BLaER1 treated with 17β-estradiol and CSF1 and Interleukin-3, amounts not matched to agents 10 nM and 100 nM (cell line): ENCODE measurements at regions not wholly inside any gene's neighbourhood (a gene's known extent, or its start where the extent isn't known, plus 50 kb on each side); places are given as distances from the start of the nearest gene placed in this dataset.

Experiments used
- H3K27ac ChIP-seq, 11 experiments: shearing (Covaris generic); formaldehyde crosslinking; 2 replicates each; pipeline ENCODE4 v1.8.1; 2022
- H3K27me3 ChIP-seq, 11 experiments: shearing (Covaris generic); formaldehyde crosslinking; 2 replicates each; pipeline ENCODE4 v1.8.1; 2022
- H3K36me3 ChIP-seq, 11 experiments: shearing (Covaris generic); formaldehyde crosslinking; 2 replicates each; pipeline ENCODE4 v1.8.1; 2022
- H3K4me1 ChIP-seq, 10 experiments: shearing (Covaris generic); formaldehyde crosslinking; 2 replicates each; pipeline ENCODE4 v1.8.1; 2022
- H3K4me2 ChIP-seq, 11 experiments: shearing (Covaris generic); formaldehyde crosslinking; 2 replicates each; pipeline ENCODE4 v1.8.1; 2022
- H3K4me3 ChIP-seq, 10 experiments: shearing (Covaris generic); formaldehyde crosslinking; 2 replicates each; pipeline ENCODE4 v1.8.1; 2022
- H3K9ac ChIP-seq, 11 experiments: shearing (Covaris generic); formaldehyde crosslinking; 2 replicates each; pipeline ENCODE4 v1.8.1; 2022
- H3K9me3 ChIP-seq, 11 experiments: shearing (Covaris generic); formaldehyde crosslinking; replicated peaks in 1 of 11; 2 replicates each; pipeline ENCODE4 v1.8.1; 2022
- H4K20me1 ChIP-seq, 11 experiments: shearing (Covaris generic); formaldehyde crosslinking; 2 replicates each; pipeline ENCODE4 v1.8.1; 2022
- Cebpa-rat ChIP-seq, 11 experiments: shearing (Covaris generic); IDR thresholded peaks; 2 replicates each; pipeline ENCODE4 v1.8.1; 2022

- no peaks in the 10 kb centered on the region for H4K20me1 ChIP-seq
- H3K9ac ChIP-seq, result no peak overlapping the region
- H3K36me3 ChIP-seq, result no peaks in the 10 kb centered on the region
- H3K4me1 ChIP-seq, result no peaks in the 10 kb centered on the region
- TF ChIP-seq Cebpa-rat (IDR thresholded peaks at IDR 0.05), result no peak
- H3K9me3 ChIP-seq, result no peaks in the 10 kb centered on the region
- H3K27ac ChIP-seq, result no peak overlapping the region
- no peak overlapping the region for H3K4me3 ChIP-seq
- no peak overlapping the region for H3K4me2 ChIP-seq
- H3K27me3 ChIP-seq, result no peaks in the 10 kb centered on the region
Measured at GRCh38 chr4:189763583-189763982, 177.1 kb upstream of the FRG1 start.

GRCh38 chr4:189765301-189765700, 175.4 kb upstream of the FRG1 start:
- Histone ChIP-seq H3K36me3 (no peaks in the 10 kb centered on the region), H3K4me2 (no peak overlapping the region), H3K9ac (no peak overlapping the region), H3K9me3 (no peaks in the 10 kb centered on the region), H4K20me1 (no peaks in the 10 kb centered on the region), H3K27ac (no peak overlapping the region), H3K4me1 (no peaks in the 10 kb centered on the region), H3K27me3 (no peaks in the 10 kb centered on the region), H3K4me3 (no peak overlapping the region)
- TF ChIP-seq Cebpa-rat (IDR thresholded peaks at IDR 0.05), result no peak

GRCh38 chr4:189765736-189766135, 174.9 kb upstream of the FRG1 start:
- Histone ChIP-seq H3K4me3 (no peak overlapping the region), H3K9me3 (no peaks in the 10 kb centered on the region), H4K20me1 (no peaks in the 10 kb centered on the region), H3K27ac (no peak overlapping the region), H3K9ac (no peak overlapping the region), H3K4me1 (no peaks in the 10 kb centered on the region), H3K4me2 (no peak overlapping the region), H3K27me3 (no peaks in the 10 kb centered on the region), H3K36me3 (no peaks in the 10 kb centered on the region)
- no peak for TF ChIP-seq Cebpa-rat (IDR thresholded peaks at IDR 0.05)

- H3K9me3 ChIP-seq, result no peaks in the 10 kb centered on the region
- no peaks in the 10 kb centered on the region for H3K36me3 ChIP-seq
- no peaks in the 10 kb centered on the region for H4K20me1 ChIP-seq
- no peak overlapping the region for H3K9ac ChIP-seq
- no peaks in the 10 kb centered on the region for H3K27me3 ChIP-seq
- no peak overlapping the region for H3K4me3 ChIP-seq
- H3K4me2 ChIP-seq, result no peak overlapping the region
- no peak for TF ChIP-seq Cebpa-rat (IDR thresholded peaks at IDR 0.05)
- H3K4me1 ChIP-seq, result no peaks in the 10 kb centered on the region
- no peak overlapping the region for H3K27ac ChIP-seq
Measured at GRCh38 chr4:189767941-189768340, 172.7 kb upstream of the FRG1 start.

GRCh38 chr4:189769131-189769530, 171.5 kb upstream of the FRG1 start:
- TF ChIP-seq Cebpa-rat (IDR thresholded peaks at IDR 0.05), result no peak
- H3K27me3 ChIP-seq, result no peaks in the 10 kb centered on the region
- H3K36me3 ChIP-seq, result no peaks in the 10 kb centered on the region
- no peak overlapping the region for H3K27ac ChIP-seq
- H4K20me1 ChIP-seq, result no peaks in the 10 kb centered on the region
- H3K4me2 ChIP-seq, result no peak overlapping the region
- H3K9ac ChIP-seq, result no peak overlapping the region
- H3K4me1 ChIP-seq, result no peaks in the 10 kb centered on the region
- no peaks in the 10 kb centered on the region; a peak in 1 of 22 replicates for H3K9me3 ChIP-seq
- H3K4me3 ChIP-seq, result no peak overlapping the region

- Histone ChIP-seq H3K36me3 (no peaks in the 10 kb centered on the region), H3K4me3 (no peak overlapping the region), H3K9me3 (no peaks in the 10 kb centered on the region; a peak in 1 of 22 replicates), H3K27me3 (no peaks in the 10 kb centered on the region), H3K27ac (no peak overlapping the region), H3K9ac (no peak overlapping the region), H3K4me1 (no peaks in the 10 kb centered on the region), H4K20me1 (no peaks in the 10 kb centered on the region), H3K4me2 (no peak overlapping the region)
- TF ChIP-seq Cebpa-rat (IDR thresholded peaks at IDR 0.05), result no peak
Measured at GRCh38 chr4:189771696-189772361, 168.8 kb upstream of the FRG1 start.

GRCh38 chr4:189773909-189774308, 166.8 kb upstream of the FRG1 start:
- Histone ChIP-seq H4K20me1 (no peaks in the 10 kb centered on the region), H3K27ac (no peak overlapping the region), H3K9me3 (no peaks in the 10 kb centered on the region; a peak in 1 of 22 replicates), H3K4me3 (no peak overlapping the region), H3K36me3 (no peaks in the 10 kb centered on the region), H3K4me2 (no peak overlapping the region), H3K4me1 (no peaks in the 10 kb centered on the region), H3K9ac (no peak overlapping the region), H3K27me3 (no peaks in the 10 kb centered on the region)
- no peak for TF ChIP-seq Cebpa-rat (IDR thresholded peaks at IDR 0.05)

GRCh38 chr4:189779281-189779980, 161.2 kb upstream of the FRG1 start:
- no peaks in the 10 kb centered on the region for H3K36me3 ChIP-seq
- no peak for TF ChIP-seq Cebpa-rat (IDR thresholded peaks at IDR 0.05)
- no peaks in the 10 kb centered on the region for H4K20me1 ChIP-seq
- H3K27me3 ChIP-seq, result no peaks in the 10 kb centered on the region
- H3K27ac ChIP-seq, result no peak overlapping the region
- H3K4me3 ChIP-seq, result no peak overlapping the region
- no peak overlapping the region for H3K4me2 ChIP-seq
- peaks cover 0 to 11% (median 0%) of the 10 kb centered on the region in 10 experiments; a peak in 4 of 20 replicates for H3K4me1 ChIP-seq
- H3K9ac ChIP-seq, result no peak overlapping the region
- peaks cover 0 to 21% (median 13%) of the 10 kb centered on the region in 11 experiments; a peak in 13 of 22 replicates for H3K9me3 ChIP-seq

GRCh38 chr4:189780391-189780790, 160.3 kb upstream of the FRG1 start:
- H3K36me3 ChIP-seq, result no peaks in the 10 kb centered on the region
- H3K27ac ChIP-seq, result no peak overlapping the region
- peaks cover 0 to 21% (median 13%) of the 10 kb centered on the region in 11 experiments; a peak in 13 of 22 replicates for H3K9me3 ChIP-seq
- H3K9ac ChIP-seq, result no peak overlapping the region
- TF ChIP-seq Cebpa-rat (IDR thresholded peaks at IDR 0.05), result no peak
- no peak overlapping the region for H3K4me2 ChIP-seq
- H3K4me3 ChIP-seq, result no peak overlapping the region
- H3K4me1 ChIP-seq, result peaks cover 0 to 11% (median 0%) of the 10 kb centered on the region in 10 experiments; a peak in 4 of 20 replicates
- no peaks in the 10 kb centered on the region for H4K20me1 ChIP-seq
- H3K27me3 ChIP-seq, result no peaks in the 10 kb centered on the region

GRCh38 chr4:189784651-189785050, 156.0 kb upstream of the FRG1 start:
- Histone ChIP-seq H4K20me1 (no peaks in the 10 kb centered on the region), H3K4me1 (peaks cover 0 to 18% (median 0%) of the 10 kb centered on the region in 10 experiments; a peak in 4 of 20 replicates), H3K27ac (no peak overlapping the region), H3K9ac (no peak overlapping the region), H3K4me3 (no peak overlapping the region), H3K9me3 (peaks cover 0 to 21% (median 13%) of the 10 kb centered on the region in 11 experiments; a peak in 13 of 22 replicates), H3K27me3 (no peaks in the 10 kb centered on the region), H3K4me2 (no peak overlapping the region), H3K36me3 (no peaks in the 10 kb centered on the region)
- no peak; a peak in 1 of 22 replicates for TF ChIP-seq Cebpa-rat (IDR thresholded peaks at IDR 0.05)
